GM12875 (cell line): ENCODE measurements at regions not wholly inside any gene's neighbourhood (a gene's known extent, or its start where the extent isn't known, plus 50 kb on each side); places are given as distances from the start of the nearest gene placed in this dataset.
"Not testable (repeated sequence)": the region's sequence is repeated elsewhere in the genome, so short reads cannot be mapped to it uniquely, and the experiment has no call there.

Experiments
- H3K4me3 ChIP-seq: one replicate; pipeline ENCODE4 v1.5.1; 2011; ENCODE audit warnings: low read depth, low read length, control low read depth
- TF ChIP-seq, protein P1 (sequence below): IDR thresholded peaks from 2 replicates; pipeline ENCODE4 v1.5.1; 2011; ENCODE audit warnings: low read depth, mild to moderate bottlenecking, control low read depth, inconsistent platforms, low read length, moderate library complexity, borderline replicate concordance; ENCODE audit not compliant: insufficient read depth

DNA sequence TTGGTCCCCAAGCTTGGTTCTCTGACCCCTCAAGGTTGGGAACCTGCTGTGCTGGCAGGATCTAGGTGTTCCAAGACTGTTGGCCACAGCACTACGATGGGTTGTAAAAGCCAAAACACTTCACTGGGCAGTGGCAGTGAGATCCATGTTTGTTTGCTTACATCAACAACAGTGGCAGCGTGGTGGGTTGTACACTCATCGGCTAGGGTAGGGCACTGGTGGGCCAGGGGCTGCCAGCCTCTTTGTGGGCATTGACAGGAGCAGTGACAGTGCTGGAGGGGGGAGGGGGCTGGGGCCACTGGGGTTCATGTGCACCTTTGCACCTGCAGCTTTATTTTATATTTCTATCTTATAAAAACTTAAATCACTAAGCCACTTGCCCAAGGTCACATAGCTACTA, 126.7 kb upstream of the ZWINT start:
- H3K4me3 ChIP-seq = no peak overlapping the region
- TF ChIP-seq, protein P1, sequence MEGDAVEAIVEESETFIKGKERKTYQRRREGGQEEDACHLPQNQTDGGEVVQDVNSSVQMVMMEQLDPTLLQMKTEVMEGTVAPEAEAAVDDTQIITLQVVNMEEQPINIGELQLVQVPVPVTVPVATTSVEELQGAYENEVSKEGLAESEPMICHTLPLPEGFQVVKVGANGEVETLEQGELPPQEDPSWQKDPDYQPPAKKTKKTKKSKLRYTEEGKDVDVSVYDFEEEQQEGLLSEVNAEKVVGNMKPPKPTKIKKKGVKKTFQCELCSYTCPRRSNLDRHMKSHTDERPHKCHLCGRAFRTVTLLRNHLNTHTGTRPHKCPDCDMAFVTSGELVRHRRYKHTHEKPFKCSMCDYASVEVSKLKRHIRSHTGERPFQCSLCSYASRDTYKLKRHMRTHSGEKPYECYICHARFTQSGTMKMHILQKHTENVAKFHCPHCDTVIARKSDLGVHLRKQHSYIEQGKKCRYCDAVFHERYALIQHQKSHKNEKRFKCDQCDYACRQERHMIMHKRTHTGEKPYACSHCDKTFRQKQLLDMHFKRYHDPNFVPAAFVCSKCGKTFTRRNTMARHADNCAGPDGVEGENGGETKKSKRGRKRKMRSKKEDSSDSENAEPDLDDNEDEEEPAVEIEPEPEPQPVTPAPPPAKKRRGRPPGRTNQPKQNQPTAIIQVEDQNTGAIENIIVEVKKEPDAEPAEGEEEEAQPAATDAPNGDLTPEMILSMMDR = no peak

GRCh38 chr10:56481521-56482091, 120.5 kb upstream of the ZWINT start:
- TF ChIP-seq, protein P1 = no peak
- H3K4me3 ChIP-seq = no peak overlapping the region

GRCh38 chr10:56472978-56473377, 111.9 kb upstream of the ZWINT start:
- H3K4me3 ChIP-seq = no peak overlapping the region
- TF ChIP-seq, protein P1 = no peak

DNA sequence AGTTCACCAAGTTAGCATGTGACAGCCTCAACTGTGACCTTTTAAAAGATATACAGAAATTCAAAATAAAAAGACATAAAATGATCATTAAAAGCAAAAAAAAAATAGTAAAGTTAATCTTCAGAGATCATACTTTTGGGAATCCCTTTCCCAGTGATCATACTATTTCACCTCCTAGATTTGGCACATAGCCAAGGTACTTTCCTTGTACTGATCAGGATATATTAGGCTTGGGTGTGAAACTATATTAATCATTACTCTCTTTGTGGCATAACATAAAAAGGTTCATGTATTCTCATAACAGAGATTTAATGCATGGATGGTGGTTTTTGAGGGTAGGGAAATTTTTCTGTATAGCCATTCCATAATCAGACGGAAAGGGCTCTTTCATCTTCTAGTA, 109.6 kb upstream of the ZWINT start:
- H3K4me3 ChIP-seq = no peak overlapping the region
- TF ChIP-seq, protein P1 = no peak

GRCh38 chr10:56469482-56469881, 108.4 kb upstream of the ZWINT start:
- TF ChIP-seq, protein P1 = no peak

DNA sequence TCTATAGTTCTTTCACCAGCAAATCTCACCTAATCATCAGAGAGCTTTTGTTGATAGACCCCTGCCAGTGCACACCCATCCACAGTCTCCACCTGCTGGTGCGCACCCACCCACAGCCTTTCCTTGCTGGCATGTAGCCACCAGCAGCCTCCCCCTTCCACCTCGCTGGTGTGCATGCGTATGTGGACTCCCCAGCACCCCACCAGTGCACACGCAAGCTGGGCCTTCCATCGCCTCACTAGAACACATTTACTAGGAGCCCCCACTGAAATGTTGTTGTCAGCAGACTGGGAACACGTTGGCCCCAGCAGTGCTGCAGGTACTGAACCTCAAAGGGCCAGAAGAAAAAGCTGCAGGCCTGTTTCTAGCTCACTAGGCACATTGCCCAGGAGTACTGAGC, 104.9 kb upstream of the ZWINT start:
- no peak overlapping the region for H3K4me3 ChIP-seq
- TF ChIP-seq, protein P1 = no peak

More at GRCh38 chr10:56469482-56469881, 108.4 kb upstream of the ZWINT start:
- no peak overlapping the region for H3K4me3 ChIP-seq

DNA sequence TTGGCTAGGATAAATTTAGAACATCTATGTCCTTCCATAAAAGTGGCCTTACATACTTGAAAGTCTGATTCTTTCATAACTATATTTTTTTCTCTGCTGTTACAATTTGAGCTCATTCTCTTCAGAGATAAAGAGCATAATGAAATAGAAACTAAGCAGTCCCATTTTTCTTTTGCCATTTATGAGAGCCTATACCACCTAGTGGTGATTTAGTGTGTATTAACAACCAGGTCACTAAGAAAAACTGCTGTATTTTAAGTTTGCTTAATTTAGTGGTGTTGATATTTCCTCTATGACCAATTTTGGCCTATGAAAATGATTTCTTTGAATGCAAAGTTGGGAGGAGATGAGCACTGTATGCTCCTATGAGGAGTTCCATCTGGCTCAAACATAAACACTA, 88.7 kb upstream of the ZWINT start:
- TF ChIP-seq, protein P1 = no peak
- no peak overlapping the region for H3K4me3 ChIP-seq

- H3K4me3 ChIP-seq = not testable (repeated sequence)
Observed at GRCh38 chr10:56447613-56448012, 86.6 kb upstream of the ZWINT start.

- not testable (repeated sequence) for H3K4me3 ChIP-seq
Observed at GRCh38 chr10:56441337-56441736, 80.3 kb upstream of the ZWINT start.
